HUDEP-2 (cell line): ENCODE measurements at regions not wholly inside any gene's neighbourhood (a gene's known extent, or its start where the extent isn't known, plus 50 kb on each side); places are given as distances from the start of the nearest gene placed in this dataset.

Source experiments
- DNase-seq, 76 experiments: peaks; one replicate each; lab custom pipeline; 2025; ENCODE audit not compliant: unreplicated experiment in 76 of 76; lab: John Stamatoyannopoulos, UW

DNA sequence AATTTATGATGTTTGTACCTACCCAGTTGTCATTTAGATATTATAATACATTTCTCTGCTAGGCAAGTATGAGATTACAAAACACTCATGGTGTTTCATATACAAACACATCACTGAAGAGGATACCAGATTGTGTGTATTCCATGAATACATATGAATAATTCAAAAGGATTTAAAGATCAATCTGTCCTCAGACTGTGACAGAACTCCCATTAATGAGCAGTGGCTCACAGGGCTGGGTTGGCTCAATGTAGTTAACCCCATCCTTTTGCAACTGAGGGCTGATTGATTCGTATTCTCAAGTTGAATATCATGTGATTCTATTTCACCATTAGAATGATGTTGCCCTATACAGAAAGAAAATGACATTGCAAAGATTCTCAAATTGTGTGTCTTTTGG is 79.6 kb upstream of the SPANXN2 start:
- no peak for DNase-seq

DNA sequence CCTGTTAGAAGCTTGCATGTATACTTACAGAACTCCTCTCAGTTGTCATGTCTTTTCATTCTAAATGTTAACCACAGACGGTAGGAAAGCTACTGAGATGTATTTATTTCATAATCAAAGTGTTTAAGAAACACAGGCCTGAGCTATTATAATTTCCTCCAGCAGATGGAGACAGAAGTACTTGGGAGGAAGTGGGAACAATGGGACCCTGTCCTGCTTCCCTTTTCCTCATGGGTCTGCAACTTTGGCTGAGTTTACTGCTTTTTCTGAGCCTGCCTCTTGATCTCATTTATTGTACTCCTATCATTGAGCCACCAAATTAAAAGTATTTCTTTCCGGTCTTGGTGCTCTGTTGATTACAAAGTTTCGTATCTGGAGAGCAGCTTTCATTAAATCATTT is 67.7 kb upstream of the SPANXN2 start:
- DNase-seq: peak in 1 of 76 experiments; percentile 13

DNA sequence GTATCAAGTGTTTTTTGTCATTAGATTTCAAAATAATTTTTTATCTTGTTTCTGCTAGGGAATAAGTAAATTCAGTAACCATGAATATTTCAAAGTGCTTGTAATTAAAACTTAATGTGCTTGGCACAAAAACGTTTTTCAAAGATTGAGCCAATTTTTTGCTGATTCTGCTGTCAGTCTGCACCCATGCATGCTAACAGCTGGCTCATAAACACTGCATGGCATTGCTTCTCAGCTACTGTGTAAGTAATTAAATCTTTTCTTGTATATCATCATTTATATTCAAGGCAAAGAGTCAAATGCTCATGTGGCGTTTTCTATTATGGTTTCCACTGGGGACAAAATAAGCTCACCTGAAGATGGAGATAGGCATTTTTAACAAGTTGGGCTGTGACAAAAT is 66.8 kb upstream of the SPANXN2 start:
- DNase-seq: no peak

DNA sequence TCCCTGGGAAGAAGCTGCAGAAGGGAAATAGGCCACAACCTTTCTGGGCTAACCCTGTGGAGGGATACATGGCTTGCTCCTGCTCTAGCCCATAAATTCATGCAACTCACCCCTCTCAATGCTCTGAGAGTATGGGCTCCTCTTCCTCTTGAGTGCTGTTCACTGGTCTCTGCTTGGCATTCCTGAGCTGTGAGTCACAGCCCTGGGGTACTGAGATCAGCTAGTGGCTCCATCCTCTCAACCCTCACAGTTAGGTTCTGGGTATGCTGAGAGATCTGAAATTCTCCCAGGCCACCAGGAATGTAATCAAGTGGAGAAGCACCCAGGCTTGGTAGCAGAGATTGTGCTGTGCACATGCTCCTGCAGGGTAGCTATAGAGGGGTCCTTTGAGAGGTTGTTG is 60.6 kb upstream of the SPANXN2 start:
- DNase-seq: no peak
